Lower leg skin (tissue), 3 donors: ENCODE measurements at regions not wholly inside any gene's neighbourhood (a gene's known extent, or its start where the extent isn't known, plus 50 kb on each side); places are given as distances from the start of the nearest gene placed in this dataset.

Experiments
- POLR2A ChIP-seq, 2 donors: fragments of 450-650 bp; IDR thresholded peaks; one replicate each; pipeline ENCODE4 v1.6.1; 2016 to 2017; ENCODE audit warnings: antibody characterized with exemption in 2 of 2, mild to moderate bottlenecking in 1 of 2, moderate library complexity in 1 of 2
- TF ChIP-seq, protein P1 (sequence below), 3 donors: fragments of 450-650 bp; IDR thresholded peaks; one replicate each; pipeline ENCODE4 v1.5.1; 2016; ENCODE audit warnings: antibody characterized with exemption in 3 of 3, mild to moderate bottlenecking in 3 of 3, moderate library complexity in 2 of 3

DNA sequence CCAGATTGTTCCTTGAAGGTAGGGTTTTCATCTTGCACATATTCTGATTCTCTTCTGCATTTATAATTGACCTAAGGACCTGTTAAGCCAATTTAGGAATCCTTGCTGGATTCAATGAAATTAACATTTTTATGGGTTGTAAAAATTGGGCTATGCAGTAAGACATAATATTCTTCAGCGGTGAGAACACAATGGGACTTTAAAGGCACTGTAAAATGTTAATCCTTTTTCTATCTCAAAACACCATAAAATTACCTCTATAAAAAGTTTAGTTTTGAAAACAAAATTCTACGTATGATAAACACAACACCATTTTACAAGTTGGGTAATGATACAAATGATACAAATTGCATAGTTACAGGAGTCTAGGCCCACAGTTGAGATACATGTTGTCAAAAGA is 169.2 kb upstream of the DTNA start:
- TF ChIP-seq, protein P1, sequence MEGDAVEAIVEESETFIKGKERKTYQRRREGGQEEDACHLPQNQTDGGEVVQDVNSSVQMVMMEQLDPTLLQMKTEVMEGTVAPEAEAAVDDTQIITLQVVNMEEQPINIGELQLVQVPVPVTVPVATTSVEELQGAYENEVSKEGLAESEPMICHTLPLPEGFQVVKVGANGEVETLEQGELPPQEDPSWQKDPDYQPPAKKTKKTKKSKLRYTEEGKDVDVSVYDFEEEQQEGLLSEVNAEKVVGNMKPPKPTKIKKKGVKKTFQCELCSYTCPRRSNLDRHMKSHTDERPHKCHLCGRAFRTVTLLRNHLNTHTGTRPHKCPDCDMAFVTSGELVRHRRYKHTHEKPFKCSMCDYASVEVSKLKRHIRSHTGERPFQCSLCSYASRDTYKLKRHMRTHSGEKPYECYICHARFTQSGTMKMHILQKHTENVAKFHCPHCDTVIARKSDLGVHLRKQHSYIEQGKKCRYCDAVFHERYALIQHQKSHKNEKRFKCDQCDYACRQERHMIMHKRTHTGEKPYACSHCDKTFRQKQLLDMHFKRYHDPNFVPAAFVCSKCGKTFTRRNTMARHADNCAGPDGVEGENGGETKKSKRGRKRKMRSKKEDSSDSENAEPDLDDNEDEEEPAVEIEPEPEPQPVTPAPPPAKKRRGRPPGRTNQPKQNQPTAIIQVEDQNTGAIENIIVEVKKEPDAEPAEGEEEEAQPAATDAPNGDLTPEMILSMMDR (IDR thresholded peaks at IDR 0.05) = no peak
- no peak for TF ChIP-seq POLR2A (IDR thresholded peaks at IDR 0.05)
